Activated CD8-positive, alpha-beta T cell treated with anti-CD3 and anti-CD28 coated beads, Interleukin-2, amount 10 ng/mL, durations not matched to agents 7 days and 5 days (primary cell): ENCODE measurements at regions not wholly inside any gene's neighbourhood (a gene's known extent, or its start where the extent isn't known, plus 50 kb on each side); places are given as distances from the start of the nearest gene placed in this dataset.
"Not testable (repeated sequence)": the region's sequence is repeated elsewhere in the genome, so short reads cannot be mapped to it uniquely, and the experiment has no call there.

Experiments used
- ATAC-seq: fragments of 150-1000 bp; cut with Tn5 transposase; one replicate; pipeline ENCODE4 v1.10.0; 2021; ENCODE audit warnings: moderate library complexity
- CTCF ChIA-PET: fragments of 350-600 bp; sonication (Branson Sonifier 250); formaldehyde crosslinking; loops from one replicate; lab custom pipeline; 2021; ENCODE audit warnings: antibody characterized with exemption; lab: Charles Lee
- POLR2A ChIA-PET: fragments of 350-600 bp; sonication (Branson Sonifier 250); formaldehyde crosslinking; loops from one replicate; lab custom pipeline; 2021; ENCODE audit warnings: antibody characterized with exemption; lab: Charles Lee
- DNase-seq: peaks from one replicate; pipeline ENCODE4 v3.0.0-alpha.2; 2020
- H3K27ac Mint-ChIP-seq: one replicate; pipeline ENCODE4 v1.8.0; 2021; ENCODE audit warnings: mild to moderate bottlenecking, mixed read lengths
- H3K27me3 Mint-ChIP-seq: one replicate; pipeline ENCODE4 v1.8.0; 2021; ENCODE audit warnings: low read depth, mixed read lengths
- H3K36me3 Mint-ChIP-seq: one replicate; pipeline ENCODE4 v1.8.0; 2021; ENCODE audit warnings: low read depth, mixed read lengths
- H3K4me1 Mint-ChIP-seq: one replicate; pipeline ENCODE4 v1.8.0; 2021; ENCODE audit warnings: low read depth, mixed read lengths
- H3K4me3 Mint-ChIP-seq: one replicate; pipeline ENCODE4 v1.8.0; 2021; ENCODE audit warnings: mild to moderate bottlenecking, mixed read lengths
- H3K9me3 Mint-ChIP-seq: one replicate; pipeline ENCODE4 v1.8.0; 2022; ENCODE audit warnings: mixed read lengths; ENCODE audit not compliant: insufficient read depth

GRCh38 chr2:63729362-63729761 is 112.3 kb upstream of the UGP2 start:
- CTCF ChIA-PET, result no interaction called here
- no peak overlapping the region for H3K4me3 Mint-ChIP-seq
- DNase-seq, result no peak
- no peak overlapping the region for H3K27ac Mint-ChIP-seq
- H3K9me3 Mint-ChIP-seq, result no peaks in the 10 kb centered on the region
- H3K27me3 Mint-ChIP-seq, result peaks cover 11% of the 10 kb centered on the region
- POLR2A ChIA-PET, result no interaction called here
- no peaks in the 10 kb centered on the region for H3K36me3 Mint-ChIP-seq
- ATAC-seq, result no peak
- no peaks in the 10 kb centered on the region for H3K4me1 Mint-ChIP-seq

- Mint-ChIP-seq H3K27ac (no peak overlapping the region), H3K4me1 (no peaks in the 10 kb centered on the region), H3K9me3 (no peaks in the 10 kb centered on the region), H3K27me3 (peaks cover 8% of the 10 kb centered on the region), H3K4me3 (no peak overlapping the region), H3K36me3 (no peaks in the 10 kb centered on the region)
- CTCF ChIA-PET, result no interaction called here
- POLR2A ChIA-PET, result no interaction called here
- ATAC-seq (no peak), DNase-seq (no peak)
These were observed 111.9 kb upstream of the UGP2 start for GRCh38 chr2:63729831-63730230.

- Mint-ChIP-seq H3K36me3 (no peaks in the 10 kb centered on the region), H3K4me3 (no peak overlapping the region), H3K9me3 (no peaks in the 10 kb centered on the region), H3K27ac (no peak overlapping the region), H3K4me1 (no peaks in the 10 kb centered on the region), H3K27me3 (peaks cover 5% of the 10 kb centered on the region)
- ATAC-seq (no peak), DNase-seq (no peak)
- ChIA-PET POLR2A (no interaction called here), CTCF (interaction anchor here (1.2 kb wide), 1 partner anchor 126 kb away, joined by 3 read pairs; no protein-coding TSS in a partner anchor)
These were observed 107.2 kb upstream of the UGP2 start for GRCh38 chr2:63734510-63734909.

- Mint-ChIP-seq H3K36me3 (no peaks in the 10 kb centered on the region), H3K4me1 (no peaks in the 10 kb centered on the region), H3K4me3 (no peak overlapping the region), H3K9me3 (no peaks in the 10 kb centered on the region), H3K27me3 (peaks cover 5% of the 10 kb centered on the region), H3K27ac (no peak overlapping the region)
- ATAC-seq (no peak), DNase-seq (no peak)
- POLR2A ChIA-PET, result no interaction called here
- CTCF ChIA-PET, result interaction anchor here (1.2 kb wide), 1 partner anchor 126 kb away, joined by 3 read pairs; no protein-coding TSS in a partner anchor
These were observed 106.4 kb upstream of the UGP2 start for GRCh38 chr2:63735263-63735662.

GRCh38 chr2:63735931-63736330 is 105.8 kb upstream of the UGP2 start:
- Mint-ChIP-seq H3K36me3 (no peaks in the 10 kb centered on the region), H3K9me3 (no peaks in the 10 kb centered on the region), H3K27ac (no peak overlapping the region), H3K27me3 (peaks cover 5% of the 10 kb centered on the region), H3K4me3 (no peak overlapping the region), H3K4me1 (no peaks in the 10 kb centered on the region)
- DNase-seq, result no peak
- ChIA-PET CTCF (interaction anchor here (1.2 kb wide), 1 partner anchor 125 kb away, joined by 3 read pairs; no protein-coding TSS in a partner anchor), POLR2A (no interaction called here)
- ATAC-seq, result no peak

- DNase-seq (no peak), ATAC-seq (no peak)
- Mint-ChIP-seq H3K4me1 (no peaks in the 10 kb centered on the region), H3K36me3 (no peaks in the 10 kb centered on the region), H3K27ac (no peak overlapping the region), H3K4me3 (no peak overlapping the region), H3K9me3 (no peaks in the 10 kb centered on the region), H3K27me3 (peaks cover 5% of the 10 kb centered on the region)
- POLR2A ChIA-PET, result no interaction called here
- CTCF ChIA-PET, result no interaction called here
These were observed 105.3 kb upstream of the UGP2 start for GRCh38 chr2:63736354-63736753.

GRCh38 chr2:63737081-63737751 is 104.5 kb upstream of the UGP2 start:
- DNase-seq (no peak), ATAC-seq (no peak)
- Mint-ChIP-seq H3K27ac (no peak overlapping the region), H3K4me1 (no peaks in the 10 kb centered on the region), H3K9me3 (no peaks in the 10 kb centered on the region), H3K36me3 (no peaks in the 10 kb centered on the region), H3K27me3 (peaks cover 3% of the 10 kb centered on the region), H3K4me3 (no peak overlapping the region)
- CTCF ChIA-PET, result no interaction called here
- POLR2A ChIA-PET, result no interaction called here

- Mint-ChIP-seq H3K27me3 (peaks cover 5% of the 10 kb centered on the region), H3K36me3 (no peaks in the 10 kb centered on the region), H3K4me3 (no peak overlapping the region), H3K27ac (no peak overlapping the region), H3K9me3 (no peaks in the 10 kb centered on the region), H3K4me1 (no peaks in the 10 kb centered on the region)
- ChIA-PET CTCF (no interaction called here), POLR2A (no interaction called here)
- ATAC-seq (no peak), DNase-seq (no peak)
These were observed 103.7 kb upstream of the UGP2 start for GRCh38 chr2:63738019-63738418.

- H3K36me3 Mint-ChIP-seq, CTCF ChIA-PET, H3K9me3 Mint-ChIP-seq, H3K4me1 Mint-ChIP-seq, H3K27me3 Mint-ChIP-seq, H3K4me3 Mint-ChIP-seq, DNase-seq, ATAC-seq, H3K27ac Mint-ChIP-seq, POLR2A ChIA-PET: not testable (repeated sequence)
These were observed 102.5 kb upstream of the UGP2 start for GRCh38 chr2:63739180-63739579.

GRCh38 chr2:63740020-63740419 is 101.7 kb upstream of the UGP2 start:
- no peak for ATAC-seq
- ChIA-PET CTCF (no interaction called here), POLR2A (no interaction called here)

GRCh38 chr2:63740943-63741342 is 100.8 kb upstream of the UGP2 start:
- no peak for DNase-seq
- H3K4me3 Mint-ChIP-seq, result no peak overlapping the region
- no peaks in the 10 kb centered on the region for H3K9me3 Mint-ChIP-seq
- CTCF ChIA-PET, result no interaction called here
- peaks cover 8% of the 10 kb centered on the region for H3K27me3 Mint-ChIP-seq
- no peaks in the 10 kb centered on the region for H3K36me3 Mint-ChIP-seq
- no peak overlapping the region for H3K27ac Mint-ChIP-seq
- no peaks in the 10 kb centered on the region for H3K4me1 Mint-ChIP-seq
- no peak for ATAC-seq
- POLR2A ChIA-PET, result no interaction called here

More at GRCh38 chr2:63740020-63740419, 101.7 kb upstream of the UGP2 start:
- H3K36me3 Mint-ChIP-seq, result no peaks in the 10 kb centered on the region
- H3K9me3 Mint-ChIP-seq, result no peaks in the 10 kb centered on the region
- H3K4me1 Mint-ChIP-seq, result no peaks in the 10 kb centered on the region
- DNase-seq, result no peak
- no peak overlapping the region for H3K4me3 Mint-ChIP-seq
- peaks cover 8% of the 10 kb centered on the region for H3K27me3 Mint-ChIP-seq
- H3K27ac Mint-ChIP-seq, result no peak overlapping the region

GRCh38 chr2:63741884-63742579 is 99.7 kb upstream of the UGP2 start:
- DNase-seq (no peak), ATAC-seq (no peak)
- ChIA-PET CTCF (no interaction called here), POLR2A (no interaction called here)
- H3K27me3 Mint-ChIP-seq, result peaks cover 12% of the 10 kb centered on the region
- no peak overlapping the region for H3K4me3 Mint-ChIP-seq
- H3K27ac Mint-ChIP-seq, result no peak overlapping the region
- H3K9me3 Mint-ChIP-seq, result no peaks in the 10 kb centered on the region
- H3K4me1 Mint-ChIP-seq, result no peaks in the 10 kb centered on the region
- H3K36me3 Mint-ChIP-seq, result no peaks in the 10 kb centered on the region
